Neutrophil (primary cell): ENCODE measurements at regions not wholly inside any gene's neighbourhood (a gene's known extent, or its start where the extent isn't known, plus 50 kb on each side); places are given as distances from the start of the nearest gene placed in this dataset.

ENCODE experiments used
- H3K27ac ChIP-seq: fragments of 200-600 bp; sonication (generic); 2 replicates; pipeline ENCODE4 v1.5.1; 2016; ENCODE audit warnings: mild to moderate bottlenecking, moderate library complexity
- H3K27me3 ChIP-seq: fragments of 200-600 bp; sonication (generic); 2 replicates; pipeline ENCODE4 v1.6.0; 2016; ENCODE audit warnings: mild to moderate bottlenecking
- H3K36me3 ChIP-seq: fragments of 200-600 bp; sonication (generic); 2 replicates; pipeline ENCODE4 v1.5.1; 2017
- H3K4me1 ChIP-seq, 2 experiments: fragments of 200-600 bp in 1 of 2; sonication (generic) in 1 of 2; 1 replicate in 1 of 2; 2 replicates in 1 of 2; pipeline versions ENCODE4 v1.5.1 to v1.6.1; 2013 to 2016; ENCODE audit warnings: low read depth in 1 of 2, low read length in 1 of 2, mild to moderate bottlenecking in 1 of 2, moderate library complexity in 1 of 2; ENCODE audit not compliant: control insufficient read depth in 1 of 2, insufficient read depth in 1 of 2
- H3K4me3 ChIP-seq, 2 experiments: fragments of 200-600 bp in 1 of 2; sonication (generic) in 1 of 2; 1 replicate in 1 of 2; 2 replicates in 1 of 2; pipeline ENCODE4 v1.5.1; 2013 to 2016; ENCODE audit warnings: low read depth in 1 of 2, low read length in 1 of 2, mild to moderate bottlenecking in 1 of 2, moderate library complexity in 1 of 2
- H3K9me3 ChIP-seq: fragments of 200-600 bp; sonication (generic); 2 replicates; pipeline ENCODE4 v1.5.1; 2016
- CTCF ChIP-seq: fragments of 200-600 bp; sonication (generic); IDR thresholded peaks from 2 replicates; pipeline ENCODE4 v1.5.1; 2016; ENCODE audit warnings: antibody characterized with exemption

- no peak for TF ChIP-seq CTCF
- no peak overlapping the region for H3K4me3 ChIP-seq
- H3K9me3 ChIP-seq, result no peaks in the 10 kb centered on the region
These were observed 222.1 kb downstream of the LMX1A start for GRCh38 chr1:165134431-165134830.

GRCh38 chr1:165129568-165130164 lies 226.8 kb downstream of the LMX1A start:
- H3K9me3 ChIP-seq, result no peaks in the 10 kb centered on the region
- H3K36me3 ChIP-seq, result no peaks in the 10 kb centered on the region
- H3K27me3 ChIP-seq, result peaks cover 4% of the 10 kb centered on the region
- no peaks in the 10 kb centered on the region for H3K4me1 ChIP-seq
- TF ChIP-seq CTCF, result no peak
- no peak overlapping the region for H3K27ac ChIP-seq
- H3K4me3 ChIP-seq, result no peak overlapping the region

More at GRCh38 chr1:165134431-165134830, 222.1 kb downstream of the LMX1A start:
- Histone ChIP-seq H3K4me1 (no peaks in the 10 kb centered on the region), H3K36me3 (no peaks in the 10 kb centered on the region), H3K27me3 (peaks cover 5% of the 10 kb centered on the region), H3K27ac (no peak overlapping the region)

GRCh38 chr1:165124772-165125171 lies 231.7 kb downstream of the LMX1A start:
- Histone ChIP-seq H3K4me3 (no peak overlapping the region), H3K9me3 (no peaks in the 10 kb centered on the region), H3K27ac (no peak overlapping the region), H3K36me3 (no peaks in the 10 kb centered on the region), H3K4me1 (no peaks in the 10 kb centered on the region), H3K27me3 (peaks cover 13% of the 10 kb centered on the region)
- no peak for TF ChIP-seq CTCF

- Histone ChIP-seq H3K27me3 (peaks cover 56% of the 10 kb centered on the region), H3K27ac (no peak overlapping the region), H3K9me3 (no peaks in the 10 kb centered on the region), H3K4me1 (no peaks in the 10 kb centered on the region), H3K36me3 (no peaks in the 10 kb centered on the region), H3K4me3 (no peak overlapping the region)
- TF ChIP-seq CTCF, result no peak
These were observed 237.4 kb downstream of the LMX1A start for GRCh38 chr1:165119086-165119485.

- Histone ChIP-seq H3K27me3 (peaks cover 58% of the 10 kb centered on the region), H3K4me3 (no peak overlapping the region), H3K4me1 (no peaks in the 10 kb centered on the region)
These were observed 239.0 kb downstream of the LMX1A start for GRCh38 chr1:165117482-165117881.

More at GRCh38 chr1:165117482-165117881, 239.0 kb downstream of the LMX1A start:
- Histone ChIP-seq H3K27ac (no peak overlapping the region), H3K36me3 (no peaks in the 10 kb centered on the region), H3K9me3 (no peaks in the 10 kb centered on the region)
- no peak for TF ChIP-seq CTCF
